ENCODE measurements at regions not wholly inside any gene's neighbourhood (a gene's known extent, or its start where the extent isn't known, plus 50 kb on each side); places are given as distances from the start of the nearest gene placed in this dataset.

GRCh38 chr20:22490287-22491193 is 93.8 kb downstream of the FOXA2 start:
- no peak overlapping the region for H2AK5ac ChIP-seq (ENCODE audit: low read depth, low read length)
- no peak overlapping the region for H3K4me3 ChIP-seq (ENCODE audit: extremely low read depth in 1 of 4, insufficient read depth in 2 of 4, low read depth in 3 of 4, low read length in 4 of 4)
- POLR2A ChIA-PET (ENCODE audit: partially characterized antibody): no interaction called here
- H4K20me1 ChIP-seq (replicated peaks in 1 of 2; ENCODE audit: control insufficient read depth in 1 of 2, insufficient read depth in 2 of 2, low read length in 2 of 2): peaks cover 0 to under 1% of the 10 kb centered on the region in 2 experiments
- peak in 1 of 2 experiments; percentile 58 for DNase-seq (ENCODE audit: low read depth in 1 of 2, low spot score in 2 of 2)
- H3K56ac ChIP-seq (replicated peaks; ENCODE audit: insufficient read length, low read depth, low read length): no peak overlapping the region
- H3K27me3 ChIP-seq (replicated peaks in 1 of 4; ENCODE audit: control insufficient read depth in 3 of 4, extremely low read depth in 1 of 4, insufficient read depth in 3 of 4, low read length in 3 of 4): peaks cover 0 to 4% (median 0%) of the 10 kb centered on the region in 4 experiments; a peak in 1 of 7 replicates
- no peak overlapping the region for H2BK5ac ChIP-seq (ENCODE audit: low read depth, low read length)
- H2BK20ac ChIP-seq (ENCODE audit: low read length): no peak overlapping the region
- H3K4me1 ChIP-seq (replicated peaks in 1 of 4; ENCODE audit: control insufficient read depth in 3 of 4, insufficient read depth in 4 of 4, low read length in 3 of 4): peaks cover 1 to 6% (median 5%) of the 10 kb centered on the region in 4 experiments; a peak in 4 of 7 replicates
- no peaks in the 10 kb centered on the region for H3K23me2 ChIP-seq (ENCODE audit: low read depth, low read length)
- H4K91ac ChIP-seq (replicated peaks; ENCODE audit: insufficient read length, low read length): no peak overlapping the region
- H3K14ac ChIP-seq (ENCODE audit: insufficient read length): no peak overlapping the region
- no peaks in the 10 kb centered on the region for H3K79me1 ChIP-seq (ENCODE audit: low read depth, low read length)
- no peak overlapping the region; the same call in 1 of the 2 replicates for H4K8ac ChIP-seq (ENCODE audit: extremely low read depth, insufficient read depth, low read length)
- no peak overlapping the region for H3K4ac ChIP-seq (replicated peaks; ENCODE audit: insufficient read length, low read depth, low read length)
- no peaks in the 10 kb centered on the region for H3K79me2 ChIP-seq (ENCODE audit: control insufficient read depth in 1 of 2, insufficient read depth in 2 of 2, low read length in 2 of 2)
- no peak overlapping the region for H3K4me2 ChIP-seq (ENCODE audit: insufficient read depth in 1 of 2, low read depth in 2 of 2, low read length in 2 of 2)
- FAIRE-seq: peak; percentile 62
- no peak overlapping the region for H3K9ac ChIP-seq (replicated peaks in 1 of 4; ENCODE audit: extremely low read depth in 1 of 4, low read depth in 3 of 4, low read length in 3 of 4)
- no peak overlapping the region for H3K23ac ChIP-seq (ENCODE audit: insufficient read length)
- H2AFZ ChIP-seq (ENCODE audit: low read length): no peak overlapping the region
- H2BK15ac ChIP-seq (ENCODE audit: low read length): no peak overlapping the region
- CTCF ChIA-PET (ENCODE audit: partially characterized antibody): interaction anchor here (0.9 to 3.7 kb wide), 9 partner anchors 9 to 194 kb away, joined by 3 to 19 read pairs (median 5); no protein-coding TSS in a partner anchor
- H3K27ac ChIP-seq (ENCODE audit: low read depth, low read length): no peak overlapping the region
- H2BK12ac ChIP-seq (ENCODE audit: low read depth, low read length): peak overlapping the region; percentile 62; the same call in 1 of the 2 replicates
- H4K5ac ChIP-seq (ENCODE audit: insufficient read length, low read depth, low read length): no peak overlapping the region
- H3K18ac ChIP-seq (ENCODE audit: extremely low read depth, low read length): no peak overlapping the region
- H3K36me3 ChIP-seq (ENCODE audit: control insufficient read depth in 2 of 4, insufficient read depth in 4 of 4, low read length in 3 of 4): no peaks in the 10 kb centered on the region
- H2BK120ac ChIP-seq (replicated peaks; ENCODE audit: low read depth, low read length): no peak overlapping the region
- H3K9me3 ChIP-seq (ENCODE audit: insufficient read depth in 2 of 2, low read depth in 1 of 2, low read length in 1 of 2): no peaks in the 10 kb centered on the region
- WGBS, 2 experiments (ENCODE audit: extremely low coverage in 1 of 2, insufficient coverage in 1 of 2, insufficient read length in 1 of 2, insufficient replicate concordance in 2 of 2, low coverage in 1 of 2, low lambda C conversion rate in 2 of 2, missing lambda C conversion rate in 1 of 2): 76% methylated on average over 23 of the region's 23 CpGs; no CpG with 5 or more reads in 1 of the 2 experiments
- TF ChIP-seq TAF7 (optimal IDR thresholded peaks at IDR 0.05; ENCODE audit: borderline replicate concordance, low read depth, low read length) (no peak), NANOG (IDR thresholded peaks at IDR 0.05; ENCODE audit: insufficient read depth, low read depth, low read length, poor library complexity, severe bottlenecking) (no peak), ZNF274 (IDR thresholded peaks at IDR 0.05; ENCODE audit: borderline replicate concordance, extremely low read depth, low read length) (no peak), CHD1 (IDR thresholded peaks at IDR 0.05; ENCODE audit: low read depth, low read length) (no peak), EP300 (IDR thresholded peaks at IDR 0.05; ENCODE audit: borderline replicate concordance in 1 of 2, low read depth in 2 of 2, low read length in 2 of 2) (no peak), RAD21 (IDR thresholded peaks at IDR 0.05 in 1 of 2, conservative IDR thresholded peaks at IDR 0.05 in 1 of 2; ENCODE audit: low read depth in 2 of 2, low read length in 2 of 2) (peak; percentile 15 to 30; a peak in 3 of 4 replicates), KDM1A (IDR thresholded peaks at IDR 0.05; ENCODE audit: borderline replicate concordance, low read length) (no peak)

Data from H1 (cell line).